CD14-positive monocyte (primary cell): ENCODE measurements at regions not wholly inside any gene's neighbourhood (a gene's known extent, or its start where the extent isn't known, plus 50 kb on each side); places are given as distances from the start of the nearest gene placed in this dataset.

Source experiments
- DNase-seq, 3 donors: peaks; one replicate each; pipeline ENCODE4 v3.0.0-alpha.2; 2011 to 2022
- H2AFZ ChIP-seq: 2 replicates; pipeline ENCODE4 v1.6.0; 2012; ENCODE audit warnings: mild to moderate bottlenecking, low read depth, low read length, inconsistent platforms; ENCODE audit not compliant: insufficient read depth, poor library complexity, severe bottlenecking
- H3K27ac ChIP-seq, 2 donors: 1 replicate in 1 of 2; 2 replicates in 1 of 2; pipeline ENCODE4 v1.5.1; 2012 to 2013; ENCODE audit warnings: low read length in 2 of 2, control low read depth in 1 of 2, inconsistent platforms in 1 of 2, low read depth in 1 of 2, mild to moderate bottlenecking in 1 of 2
- H3K27me3 ChIP-seq, 2 donors: one replicate each; pipeline versions ENCODE4 v1.6.0 to v1.6.1; 2011 to 2013; ENCODE audit warnings: low read length in 2 of 2; ENCODE audit not compliant: control insufficient read depth in 2 of 2, insufficient read depth in 2 of 2
- H3K36me3 ChIP-seq, 2 donors: replicated peaks in 1 of 2; 1 replicate in 1 of 2; 2 replicates in 1 of 2; pipeline versions ENCODE4 v1.5.1 to v1.6.1; 2012 to 2013; ENCODE audit warnings: low read length in 2 of 2, control low read depth in 1 of 2, inconsistent platforms in 1 of 2, mild to moderate bottlenecking in 1 of 2; ENCODE audit not compliant: insufficient read depth in 2 of 2, control insufficient read depth in 1 of 2
- H3K4me1 ChIP-seq, 2 donors: 1 replicate in 1 of 2; 2 replicates in 1 of 2; pipeline versions ENCODE4 v1.5.1 to v1.6.1; 2012 to 2013; ENCODE audit warnings: low read length in 2 of 2, control low read depth in 1 of 2, inconsistent platforms in 1 of 2, mild to moderate bottlenecking in 1 of 2, moderate library complexity in 1 of 2; ENCODE audit not compliant: insufficient read depth in 2 of 2, control insufficient read depth in 1 of 2
- H3K4me2 ChIP-seq: replicated peaks from 2 replicates; pipeline ENCODE3; 2012; ENCODE audit warnings: low read length, moderate library complexity, mild to moderate bottlenecking; ENCODE audit not compliant: poor library complexity, severe bottlenecking; ENCODE audit errors: extremely low read depth
- H3K4me3 ChIP-seq, 3 experiments: fragments of 200-600 bp in 1 of 3; sonication (generic) in 1 of 3; replicated peaks in 1 of 3; 1 replicate in 2 of 3; 2 replicates in 1 of 3; pipeline ENCODE4 v1.5.1; 2011 to 2013; ENCODE audit warnings: low read length in 3 of 3, mild to moderate bottlenecking in 3 of 3, control low read depth in 2 of 3, low read depth in 2 of 3, inconsistent platforms in 1 of 3, moderate library complexity in 1 of 3
- H3K79me2 ChIP-seq: 2 replicates; pipeline ENCODE4 v1.6.0; 2012; ENCODE audit warnings: mild to moderate bottlenecking, control low read depth, inconsistent platforms, low read length, moderate library complexity; ENCODE audit not compliant: insufficient read depth
- H3K9ac ChIP-seq: 2 replicates; pipeline ENCODE4 v1.6.0; 2017; ENCODE audit warnings: low read length, mild to moderate bottlenecking; ENCODE audit not compliant: insufficient read depth, poor library complexity, severe bottlenecking
- H3K9me3 ChIP-seq, 2 donors: replicated peaks in 1 of 2; 1 replicate in 1 of 2; 2 replicates in 1 of 2; pipeline versions ENCODE4 v1.5.1 to v1.6.1; 2012 to 2013; ENCODE audit warnings: low read length in 2 of 2, control low read depth in 1 of 2; ENCODE audit not compliant: control insufficient read depth in 1 of 2, insufficient read depth in 1 of 2
- H4K20me1 ChIP-seq: 2 replicates; pipeline ENCODE4 v1.6.0; 2012; ENCODE audit warnings: mild to moderate bottlenecking, low read length, control low read depth, moderate library complexity; ENCODE audit not compliant: insufficient read depth
- H3K27ac Mint-ChIP-seq, 7 donors: one replicate each; pipeline ENCODE4 v1.8.0; 2020; ENCODE audit warnings: mild to moderate bottlenecking in 7 of 7, mixed read lengths in 7 of 7, moderate library complexity in 6 of 7, inconsistent platforms in 2 of 7
- H3K27me3 Mint-ChIP-seq, 3 donors: one replicate each; pipeline ENCODE4 v1.8.0; 2021 to 2022; ENCODE audit warnings: low read depth in 3 of 3, mild to moderate bottlenecking in 3 of 3, mixed read lengths in 3 of 3, moderate library complexity in 3 of 3, inconsistent platforms in 1 of 3
- H3K36me3 Mint-ChIP-seq, 2 donors: one replicate each; pipeline ENCODE4 v1.8.0; 2020; ENCODE audit warnings: mixed read lengths in 2 of 2, inconsistent platforms in 1 of 2, mild to moderate bottlenecking in 1 of 2
- H3K4me1 Mint-ChIP-seq: one replicate; pipeline ENCODE4 v1.8.0; 2020; ENCODE audit warnings: mild to moderate bottlenecking, mixed read lengths
- H3K4me3 Mint-ChIP-seq, 2 donors: one replicate each; pipeline ENCODE4 v1.8.0; 2020; ENCODE audit warnings: mild to moderate bottlenecking in 2 of 2, mixed read lengths in 2 of 2, moderate library complexity in 1 of 2
- H3K9me3 Mint-ChIP-seq, 7 donors: one replicate each; pipeline ENCODE4 v1.8.0; 2020 to 2022; ENCODE audit warnings: mixed read lengths in 7 of 7, mild to moderate bottlenecking in 6 of 7, moderate library complexity in 6 of 7, inconsistent platforms in 2 of 7
- CTCF ChIP-seq: fragments of 200-600 bp; IDR thresholded peaks from one replicate; pipeline ENCODE4 v1.8.0; 2022; ENCODE audit warnings: antibody characterized with exemption, mild to moderate bottlenecking
- WGBS: methylation state at CpG from one replicate; pipeline ENCODE4 v1.1.5; 2013; ENCODE audit warnings: missing lambda C conversion rate; ENCODE audit not compliant: insufficient coverage; 5-methylcytosine and 5-hydroxymethylcytosine counted together
- intact Hi-C, 2 donors: fragments of 100-400 bp; cut with micrococcal nuclease; formaldehyde crosslinking; loops; one replicate each; pipeline versions ENCODE4 v1.15.0 to v1.15.1; 2023

- no peak overlapping the region for H3K27ac Mint-ChIP-seq
- Histone ChIP-seq H3K36me3 (no peaks in the 10 kb centered on the region), H3K79me2 (no peaks in the 10 kb centered on the region), H3K27ac (no peak overlapping the region), H3K4me2 (no peak overlapping the region), H3K4me3 (no peak overlapping the region), H3K9ac (no peak overlapping the region), H2AFZ (no peak overlapping the region), H4K20me1 (no peaks in the 10 kb centered on the region), H3K27me3 (peaks cover 0 to 8% of the 10 kb centered on the region in 2 donors), H3K9me3 (no peaks in the 10 kb centered on the region), H3K4me1 (no peaks in the 10 kb centered on the region)
- intact Hi-C loops: no loop called here
- peaks cover 5 to 7% (median 6%) of the 10 kb centered on the region in 3 donors for H3K27me3 Mint-ChIP-seq
- no peaks in the 10 kb centered on the region for H3K4me1 Mint-ChIP-seq
- DNase-seq: no peak
- WGBS: 100% methylated on average over 3 of the region's 6 CpGs
- H3K9me3 Mint-ChIP-seq: peaks cover 0 to 4% (median 0%) of the 10 kb centered on the region in 7 donors
- H3K4me3 Mint-ChIP-seq: no peak overlapping the region
- no peak for TF ChIP-seq CTCF
- H3K36me3 Mint-ChIP-seq: no peaks in the 10 kb centered on the region
Observed at GRCh38 chr9:90948156-90948555, 146.5 kb downstream of the SYK start.

GRCh38 chr9:90950600-90950999, 149.0 kb downstream of the SYK start:
- no CpG with 5 or more reads among the region's 3 CpGs for WGBS
- no peaks in the 10 kb centered on the region for H3K4me1 Mint-ChIP-seq
- intact Hi-C loops: no loop called here
- Histone ChIP-seq H3K4me2 (no peak overlapping the region), H4K20me1 (no peaks in the 10 kb centered on the region), H3K79me2 (no peaks in the 10 kb centered on the region), H3K9me3 (no peaks in the 10 kb centered on the region), H3K36me3 (no peaks in the 10 kb centered on the region), H2AFZ (no peak overlapping the region), H3K27ac (no peak overlapping the region), H3K27me3 (peaks cover 0 to 8% of the 10 kb centered on the region in 2 donors), H3K9ac (no peak overlapping the region), H3K4me1 (no peaks in the 10 kb centered on the region), H3K4me3 (no peak overlapping the region)
- peaks cover 5 to 7% (median 6%) of the 10 kb centered on the region in 3 donors for H3K27me3 Mint-ChIP-seq
- peaks cover 0 to 4% (median 0%) of the 10 kb centered on the region in 7 donors for H3K9me3 Mint-ChIP-seq
- no peak overlapping the region for H3K27ac Mint-ChIP-seq
- no peak for TF ChIP-seq CTCF
- no peaks in the 10 kb centered on the region for H3K36me3 Mint-ChIP-seq
- DNase-seq: no peak
- no peak overlapping the region for H3K4me3 Mint-ChIP-seq
